Fibroblast of the aortic adventitia (primary cell): ENCODE measurements at regions not wholly inside any gene's neighbourhood (a gene's known extent, or its start where the extent isn't known, plus 50 kb on each side); places are given as distances from the start of the nearest gene placed in this dataset.

Experiments used
- DNase-seq: peaks from one replicate; pipeline ENCODE4 v3.0.0-alpha.2; 2010; ENCODE audit warnings: low read depth
- H3K4me3 ChIP-seq: 2 replicates; pipeline ENCODE4 v1.5.1; 2011; ENCODE audit warnings: low read depth, mild to moderate bottlenecking, control low read depth, low read length, moderate library complexity
- CTCF ChIP-seq: IDR thresholded peaks from 2 replicates; pipeline ENCODE4 v1.5.1; 2011; ENCODE audit warnings: mild to moderate bottlenecking, low read length, control low read depth, inconsistent platforms; ENCODE audit not compliant: insufficient read depth

GRCh38 chr22:48047722-48048500 is 1285.5 kb downstream of the TBC1D22A start:
- no peak for DNase-seq
- no peak for TF ChIP-seq CTCF
- H3K4me3 ChIP-seq: no peak overlapping the region

- DNase-seq: no peak
- no peak overlapping the region for H3K4me3 ChIP-seq
- TF ChIP-seq CTCF: no peak
These were observed 1282.9 kb downstream of the TBC1D22A start for GRCh38 chr22:48045369-48045768.

GRCh38 chr22:48044487-48045060 is 1282.1 kb downstream of the TBC1D22A start:
- no peak overlapping the region for H3K4me3 ChIP-seq
- DNase-seq: no peak

GRCh38 chr22:48043581-48043980 is 1281.1 kb downstream of the TBC1D22A start:
- DNase-seq: no peak
- no peak for TF ChIP-seq CTCF
- H3K4me3 ChIP-seq: no peak overlapping the region

More at GRCh38 chr22:48044487-48045060, 1282.1 kb downstream of the TBC1D22A start:
- no peak for TF ChIP-seq CTCF

- DNase-seq: no peak
- TF ChIP-seq CTCF: no peak
- H3K4me3 ChIP-seq: no peak overlapping the region
These were observed 1280.4 kb downstream of the TBC1D22A start for GRCh38 chr22:48042621-48043395.

- TF ChIP-seq CTCF: no peak
- H3K4me3 ChIP-seq: no peak overlapping the region
- DNase-seq: no peak
These were observed 1276.9 kb downstream of the TBC1D22A start for GRCh38 chr22:48039326-48039725.
